ENCODE measurements at regions not wholly inside any gene's neighbourhood (a gene's known extent, or its start where the extent isn't known, plus 50 kb on each side); places are given as distances from the start of the nearest gene placed in this dataset.

GRCh38 chr20:60330461-60330860, 372.2 kb downstream of the CDH26 start:
- Histone ChIP-seq H3K79me2 (ENCODE audit: control insufficient read depth in 1 of 2, insufficient read depth in 2 of 2, low read length in 2 of 2) (no peaks in the 10 kb centered on the region), H3K27me3 (replicated peaks in 1 of 4; ENCODE audit: control insufficient read depth in 3 of 4, extremely low read depth in 1 of 4, insufficient read depth in 3 of 4, low read length in 3 of 4) (no peaks in the 10 kb centered on the region), H4K91ac (replicated peaks; ENCODE audit: insufficient read length, low read length) (no peak overlapping the region), H3K27ac (ENCODE audit: low read depth, low read length) (no peak overlapping the region), H2BK5ac (ENCODE audit: low read depth, low read length) (no peak overlapping the region), H2BK120ac (replicated peaks; ENCODE audit: low read depth, low read length) (no peak overlapping the region), H3K23ac (ENCODE audit: insufficient read length) (no peak overlapping the region), H2AK5ac (ENCODE audit: low read depth, low read length) (no peak overlapping the region), H3K9me3 (ENCODE audit: insufficient read depth in 2 of 2, low read depth in 1 of 2, low read length in 1 of 2) (peaks cover 6 to 25% of the 10 kb centered on the region in 2 experiments; a peak in 2 of 4 replicates), H4K20me1 (replicated peaks in 1 of 2; ENCODE audit: control insufficient read depth in 1 of 2, insufficient read depth in 2 of 2, low read length in 2 of 2) (no peaks in the 10 kb centered on the region), H3K36me3 (ENCODE audit: control insufficient read depth in 2 of 4, insufficient read depth in 4 of 4, low read length in 3 of 4) (no peaks in the 10 kb centered on the region), H3K4me3 (ENCODE audit: extremely low read depth in 1 of 4, insufficient read depth in 2 of 4, low read depth in 3 of 4, low read length in 4 of 4) (no peak overlapping the region), H2BK12ac (ENCODE audit: low read depth, low read length) (no peak overlapping the region), H3K4me2 (ENCODE audit: insufficient read depth in 1 of 2, low read depth in 2 of 2, low read length in 2 of 2) (no peak overlapping the region), H2BK20ac (ENCODE audit: low read length) (no peak overlapping the region), H2AFZ (ENCODE audit: low read length) (no peak overlapping the region), H3K9ac (replicated peaks in 1 of 4; ENCODE audit: extremely low read depth in 1 of 4, low read depth in 3 of 4, low read length in 3 of 4) (no peak overlapping the region), H3K23me2 (ENCODE audit: low read depth, low read length) (no peaks in the 10 kb centered on the region), H2BK15ac (ENCODE audit: low read length) (no peak overlapping the region), H3K14ac (ENCODE audit: insufficient read length) (no peak overlapping the region), H3K18ac (ENCODE audit: extremely low read depth, low read length) (no peak overlapping the region), H3K4me1 (replicated peaks in 1 of 4; ENCODE audit: control insufficient read depth in 3 of 4, insufficient read depth in 4 of 4, low read length in 3 of 4) (no peaks in the 10 kb centered on the region), H4K5ac (ENCODE audit: insufficient read length, low read depth, low read length) (no peak overlapping the region), H3K4ac (replicated peaks; ENCODE audit: insufficient read length, low read depth, low read length) (no peak overlapping the region), H3K79me1 (ENCODE audit: low read depth, low read length) (no peaks in the 10 kb centered on the region), H3K56ac (replicated peaks; ENCODE audit: insufficient read length, low read depth, low read length) (no peak overlapping the region), H4K8ac (ENCODE audit: extremely low read depth, insufficient read depth, low read length) (no peak overlapping the region)
- WGBS, 2 experiments (ENCODE audit: extremely low coverage in 1 of 2, insufficient coverage in 1 of 2, insufficient read length in 1 of 2, insufficient replicate concordance in 2 of 2, low coverage in 1 of 2, low lambda C conversion rate in 2 of 2, missing lambda C conversion rate in 1 of 2): 87% methylated on average over 3 of the region's 3 CpGs; no CpG with 5 or more reads in 1 of the 2 experiments
- POLR2A ChIA-PET (ENCODE audit: partially characterized antibody): no interaction called here
- CTCF ChIA-PET (ENCODE audit: partially characterized antibody): no interaction called here
- FAIRE-seq (no peak), DNase-seq (ENCODE audit: low read depth in 1 of 2, low spot score in 2 of 2) (no peak)
- TF ChIP-seq SIRT6 (IDR thresholded peaks at IDR 0.05; ENCODE audit: low read length) (no peak), SRF (IDR thresholded peaks at IDR 0.05; ENCODE audit: low read depth, low read length) (no peak), SIN3A (conservative IDR thresholded peaks at IDR 0.05 in 1 of 2, IDR thresholded peaks at IDR 0.05 in 1 of 2; ENCODE audit: low read depth in 1 of 2, low read length in 2 of 2) (no peak), SP2 (IDR thresholded peaks at IDR 0.05; ENCODE audit: low read length) (no peak), POLR2AphosphoS5 (IDR thresholded peaks at IDR 0.05; ENCODE audit: low read depth, low read length) (no peak), CTCF (IDR thresholded peaks at IDR 0.05; ENCODE audit: control extremely low read depth in 1 of 3, insufficient read depth in 1 of 3, low read depth in 1 of 3, low read length in 3 of 3) (no peak), ZNF274 (IDR thresholded peaks at IDR 0.05; ENCODE audit: borderline replicate concordance, extremely low read depth, low read length) (no peak), TBP (IDR thresholded peaks at IDR 0.05; ENCODE audit: low read depth, low read length) (no peak), KDM1A (IDR thresholded peaks at IDR 0.05; ENCODE audit: borderline replicate concordance, low read length) (no peak), POLR2A (IDR thresholded peaks at IDR 0.05; ENCODE audit: control extremely low read depth in 1 of 2, low read depth in 2 of 2, low read length in 2 of 2) (no peak)
- TF ChIP-seq, protein P1, sequence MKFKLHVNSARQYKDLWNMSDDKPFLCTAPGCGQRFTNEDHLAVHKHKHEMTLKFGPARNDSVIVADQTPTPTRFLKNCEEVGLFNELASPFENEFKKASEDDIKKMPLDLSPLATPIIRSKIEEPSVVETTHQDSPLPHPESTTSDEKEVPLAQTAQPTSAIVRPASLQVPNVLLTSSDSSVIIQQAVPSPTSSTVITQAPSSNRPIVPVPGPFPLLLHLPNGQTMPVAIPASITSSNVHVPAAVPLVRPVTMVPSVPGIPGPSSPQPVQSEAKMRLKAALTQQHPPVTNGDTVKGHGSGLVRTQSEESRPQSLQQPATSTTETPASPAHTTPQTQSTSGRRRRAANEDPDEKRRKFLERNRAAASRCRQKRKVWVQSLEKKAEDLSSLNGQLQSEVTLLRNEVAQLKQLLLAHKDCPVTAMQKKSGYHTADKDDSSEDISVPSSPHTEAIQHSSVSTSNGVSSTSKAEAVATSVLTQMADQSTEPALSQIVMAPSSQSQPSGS (IDR thresholded peaks at IDR 0.05; ENCODE audit: low read length): no peak

Measured in H1 (cell line).